HG02759 (cell line): ENCODE measurements at regions not wholly inside any gene's neighbourhood (a gene's known extent, or its start where the extent isn't known, plus 50 kb on each side); places are given as distances from the start of the nearest gene placed in this dataset.
"Not testable (repeated sequence)": the region's sequence is repeated elsewhere in the genome, so short reads cannot be mapped to it uniquely, and the experiment has no call there.

Experiments
- ATAC-seq: cut with Tn5 transposase; IDR thresholded peaks from one replicate; pipeline ENCODE4 v1.9.1; 2021; ENCODE audit warnings: mild to moderate bottlenecking, moderate library complexity; ENCODE audit not compliant: unreplicated experiment

DNA sequence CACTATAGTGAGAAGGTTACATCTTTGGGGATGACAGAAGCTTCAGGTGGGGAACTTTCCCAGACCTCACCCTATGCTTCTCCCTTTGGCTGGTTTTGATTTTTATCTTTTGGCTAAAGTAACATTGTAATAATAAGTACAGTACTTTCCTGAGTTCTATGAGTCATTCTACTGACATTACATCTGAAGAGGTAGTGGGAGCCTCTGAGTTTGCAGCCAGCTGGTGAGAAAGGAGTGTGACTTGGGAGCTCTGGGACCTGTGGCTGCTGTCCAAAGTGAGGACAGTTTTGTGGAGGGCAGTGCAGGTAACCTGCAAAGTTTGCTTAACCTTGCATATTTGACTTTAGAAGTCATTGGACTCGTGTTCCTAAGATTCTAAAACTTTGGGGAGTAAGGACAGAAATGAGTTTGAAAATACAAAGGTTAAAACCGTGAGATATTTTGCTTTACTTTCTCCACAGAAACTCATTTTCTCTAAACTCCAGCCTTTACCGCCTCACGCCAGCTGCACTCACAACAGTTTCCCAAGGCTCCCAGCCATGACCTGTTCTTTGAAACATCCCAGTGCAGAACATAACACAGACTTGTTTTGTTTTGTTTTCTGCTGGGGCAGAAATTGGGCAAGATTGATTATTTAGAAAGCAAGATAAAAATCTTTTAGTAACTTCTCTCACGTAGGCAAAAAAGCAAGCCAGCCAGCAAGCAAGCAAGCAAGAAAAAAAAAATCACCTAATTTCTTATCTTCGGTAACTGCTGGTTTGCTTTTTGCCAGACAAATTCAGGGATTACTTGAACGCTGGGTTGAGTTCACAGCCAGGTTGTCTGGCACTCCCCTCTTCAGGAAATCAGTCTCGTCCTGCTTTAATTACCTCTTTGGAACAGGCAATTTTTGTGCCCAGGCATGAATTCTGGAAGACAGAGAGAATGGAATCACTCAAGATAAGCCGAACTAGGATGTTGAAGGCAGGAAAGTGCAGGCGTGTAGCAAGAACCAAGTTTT, 478.3 kb upstream of the ISX start:
- ATAC-seq, result no peak

DNA sequence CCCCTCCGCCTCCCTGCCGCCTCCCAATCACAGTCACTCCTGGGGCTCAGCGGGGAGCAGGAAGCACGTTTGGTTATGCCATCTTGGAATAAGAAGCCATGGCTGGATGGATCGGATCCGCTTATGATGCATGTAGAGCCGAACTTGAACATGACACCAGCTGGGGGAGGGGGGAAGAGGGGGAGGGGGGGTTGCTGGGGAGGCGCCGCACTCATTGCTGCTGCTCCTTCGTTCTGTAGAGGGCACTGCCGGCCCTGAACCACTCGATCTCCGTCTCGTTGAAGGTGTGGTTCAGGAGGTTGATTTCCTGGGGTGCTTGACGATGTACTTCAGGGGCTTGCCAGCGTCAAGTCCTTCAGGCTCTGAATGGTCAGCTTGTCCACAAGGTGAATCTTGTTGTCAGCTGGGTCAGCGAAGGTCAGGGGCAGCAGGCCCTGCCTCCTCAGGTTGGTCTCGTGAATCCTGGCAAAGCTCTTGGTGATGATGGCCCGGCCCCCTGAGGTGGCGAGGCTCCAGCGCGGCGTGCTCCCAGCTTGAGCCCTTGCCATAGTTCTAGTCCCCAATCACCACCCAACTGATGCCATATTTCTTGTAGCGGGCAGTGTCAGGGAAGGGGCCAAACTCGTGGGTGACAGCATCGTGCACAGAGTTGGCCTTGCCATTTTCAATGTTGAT, 476.9 kb upstream of the ISX start:
- ATAC-seq, result no peak

DNA sequence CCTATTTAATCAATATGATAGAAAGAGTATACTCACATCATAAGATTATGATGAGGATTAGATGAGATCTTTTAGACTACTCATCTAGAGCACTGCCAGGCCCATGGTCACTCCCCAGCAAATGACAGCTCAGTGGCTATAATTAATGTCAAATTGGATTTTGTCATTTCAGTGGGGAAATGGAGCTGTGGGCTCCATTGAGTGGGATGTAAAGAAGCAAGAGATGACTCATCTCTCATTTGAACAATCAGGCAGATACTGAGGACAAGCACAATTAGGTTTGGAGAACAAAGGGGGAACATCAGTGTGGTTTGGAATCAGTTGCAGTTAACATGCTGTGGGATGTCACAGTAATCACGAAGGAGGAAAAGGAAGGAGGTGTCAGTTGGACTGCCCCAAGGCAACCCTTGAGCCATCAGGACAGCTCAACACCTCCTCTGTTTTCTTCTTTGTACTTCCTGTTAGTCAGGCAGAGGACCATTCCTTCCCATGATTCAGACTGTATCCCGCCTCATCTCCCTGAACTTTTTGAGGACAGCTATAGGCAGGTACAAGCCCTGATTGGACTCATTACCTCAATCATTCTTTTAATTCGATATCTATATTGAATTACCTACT, 473.7 kb upstream of the ISX start:
- ATAC-seq, result no peak

DNA sequence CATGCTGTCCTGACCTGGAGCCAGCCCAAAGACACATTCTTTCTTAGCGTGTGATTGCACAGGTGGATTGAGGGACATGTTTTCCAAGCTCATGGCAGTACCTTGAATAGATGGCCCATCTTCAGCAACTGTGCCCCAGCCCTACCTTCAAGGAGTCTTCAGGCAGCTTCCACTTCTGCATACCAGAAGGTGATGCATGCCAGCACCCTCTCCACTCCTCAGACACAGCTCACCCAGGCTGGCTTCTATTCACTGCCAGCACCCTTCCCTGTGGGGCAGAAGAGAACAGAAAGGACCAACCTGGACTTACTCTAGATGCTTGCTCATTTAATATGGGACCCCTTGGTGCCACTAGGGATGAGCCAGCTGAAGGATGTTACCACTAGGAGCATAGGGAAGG, 466.4 kb upstream of the ISX start:
- no peak for ATAC-seq

DNA sequence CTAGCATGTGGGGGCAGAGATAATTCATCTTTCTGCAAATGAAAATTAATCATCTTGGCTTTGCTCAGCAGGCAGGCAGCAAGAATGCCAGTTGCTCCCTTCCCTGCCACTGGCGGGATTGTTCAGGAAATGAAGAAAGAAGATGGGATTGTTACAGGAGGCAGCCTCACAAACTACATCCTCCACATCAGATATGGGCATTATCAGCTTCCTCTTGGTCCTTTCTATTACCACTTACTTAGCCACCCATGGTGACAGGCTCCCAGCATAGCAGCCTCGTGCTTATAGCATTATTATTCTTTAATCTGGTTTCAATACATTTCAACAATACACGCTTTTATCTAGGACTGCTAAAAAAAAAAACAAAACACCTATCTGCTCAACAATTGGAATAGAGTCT, 461.6 kb upstream of the ISX start:
- no peak for ATAC-seq

DNA sequence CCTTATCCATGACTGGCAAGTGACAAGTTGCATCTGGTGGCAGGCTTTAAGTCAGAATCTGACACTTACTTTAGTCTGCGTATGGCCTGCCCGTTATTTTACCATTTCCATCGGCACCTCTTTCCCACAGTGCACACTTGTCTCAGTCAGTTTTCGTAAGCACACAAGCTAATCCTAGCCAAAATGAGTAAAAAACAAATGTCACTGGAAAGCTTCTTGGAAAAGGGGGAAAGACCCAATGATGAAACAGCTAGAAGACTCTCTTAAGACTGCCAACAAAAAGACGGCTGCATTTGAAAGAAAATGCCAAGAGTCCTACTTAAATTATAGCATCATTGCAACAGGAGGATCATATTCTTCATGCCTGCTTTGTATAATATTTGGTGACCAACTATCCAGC, 457.9 kb upstream of the ISX start:
- ATAC-seq, result no peak

DNA sequence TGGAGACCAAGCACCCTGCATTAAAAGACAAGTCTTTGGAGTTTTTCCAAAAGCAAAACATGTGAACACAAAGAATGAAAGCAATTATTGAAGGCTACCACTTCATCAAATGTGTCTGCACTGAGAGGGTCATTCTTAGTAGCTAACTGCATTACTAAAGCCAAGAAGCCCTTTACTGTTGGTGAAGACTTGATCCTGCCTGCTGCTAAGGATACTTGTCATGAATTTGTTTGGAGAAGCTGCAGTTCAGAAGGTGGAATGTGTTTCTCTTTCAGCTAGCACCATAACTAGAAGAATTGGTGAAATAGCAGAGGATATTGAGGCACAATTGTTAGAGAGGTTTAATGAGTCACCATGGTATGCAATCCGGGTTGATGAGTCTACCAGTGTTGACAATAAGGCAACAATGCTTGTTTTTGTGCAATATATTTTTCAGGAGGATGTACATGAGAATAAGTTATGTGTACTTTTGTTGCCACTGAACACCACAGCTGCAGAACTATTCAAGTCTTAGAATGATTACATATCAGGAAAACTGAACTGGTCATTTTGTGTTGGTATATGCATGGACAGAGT, 457.3 kb upstream of the ISX start:
- no peak for ATAC-seq

DNA sequence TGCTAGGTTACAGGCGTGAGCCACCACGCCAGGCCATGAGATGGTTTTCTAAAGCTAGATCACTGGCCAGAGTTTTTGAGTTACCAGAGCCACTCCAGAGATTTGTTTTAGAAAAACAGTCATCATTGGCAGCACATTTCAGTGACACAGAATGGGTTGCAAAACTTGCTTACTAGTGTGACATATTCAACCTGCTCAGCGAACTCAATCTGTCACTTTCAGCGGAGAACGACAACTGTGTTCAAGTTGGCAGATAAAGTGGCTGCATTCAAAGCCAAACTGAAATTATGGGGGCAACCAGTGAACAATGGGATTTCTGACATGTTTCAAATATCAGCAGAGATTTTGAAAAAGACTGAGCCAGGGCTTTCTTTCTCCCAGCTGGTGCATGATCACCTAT, 456.3 kb upstream of the ISX start:
- no peak for ATAC-seq

DNA sequence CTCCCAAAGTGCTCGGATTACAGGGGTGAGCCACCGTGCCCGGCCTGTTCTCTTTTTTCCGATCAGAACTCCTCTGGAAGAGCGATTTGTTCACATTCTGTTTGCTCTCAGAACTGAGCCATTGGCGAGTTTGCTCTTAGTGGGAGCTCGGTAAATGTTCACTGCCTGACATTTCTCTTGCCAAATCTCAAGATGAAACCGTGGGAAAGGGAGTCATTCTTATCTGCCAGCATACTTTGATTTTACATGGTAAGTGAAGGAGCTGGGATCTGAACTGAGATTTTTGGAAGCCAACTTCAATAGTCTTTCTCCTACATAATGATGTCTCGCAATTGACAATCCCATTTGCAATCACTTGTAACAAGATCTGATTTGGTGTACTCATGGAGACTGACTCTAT, 445.8 kb upstream of the ISX start:
- ATAC-seq, result no peak

DNA sequence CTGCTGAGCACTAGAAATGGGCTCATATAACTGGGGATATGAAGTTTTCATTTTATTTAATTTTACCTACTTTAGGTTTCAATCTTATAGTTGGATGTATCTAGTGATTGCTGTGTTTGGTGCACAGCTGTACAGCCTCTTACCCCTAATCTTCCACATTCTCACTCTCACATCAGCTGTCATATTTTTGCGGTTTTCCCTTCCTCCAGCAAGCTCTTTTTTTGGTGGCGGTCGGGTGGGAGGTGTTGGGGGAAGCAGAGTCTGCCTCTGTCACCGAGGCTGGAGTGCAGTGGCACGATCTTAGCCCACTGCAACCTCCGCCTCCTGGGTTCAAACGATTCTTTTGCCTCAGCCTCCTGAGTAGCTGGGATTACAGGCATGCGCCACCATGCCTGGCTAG, 445.1 kb upstream of the ISX start:
- ATAC-seq, result no peak

DNA sequence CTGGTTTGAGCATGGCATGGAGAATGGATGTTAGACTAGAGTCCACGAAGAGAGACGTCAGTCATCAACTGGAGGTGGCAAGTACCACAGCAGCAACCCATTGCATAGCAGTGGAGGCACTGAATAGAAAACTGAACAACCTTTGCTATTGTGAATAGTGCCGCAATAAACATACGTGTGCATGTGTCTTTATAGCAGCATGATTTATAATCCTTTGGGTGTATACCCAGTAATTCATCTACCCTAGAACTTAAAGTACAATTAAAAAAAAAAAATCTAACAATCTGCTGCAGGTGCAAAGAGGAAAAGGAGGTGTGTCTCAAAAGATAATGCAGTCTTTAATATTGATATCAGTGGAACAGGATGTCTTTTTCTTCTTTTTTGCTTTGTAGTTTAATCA, 443.4 kb upstream of the ISX start:
- ATAC-seq, result no peak

DNA sequence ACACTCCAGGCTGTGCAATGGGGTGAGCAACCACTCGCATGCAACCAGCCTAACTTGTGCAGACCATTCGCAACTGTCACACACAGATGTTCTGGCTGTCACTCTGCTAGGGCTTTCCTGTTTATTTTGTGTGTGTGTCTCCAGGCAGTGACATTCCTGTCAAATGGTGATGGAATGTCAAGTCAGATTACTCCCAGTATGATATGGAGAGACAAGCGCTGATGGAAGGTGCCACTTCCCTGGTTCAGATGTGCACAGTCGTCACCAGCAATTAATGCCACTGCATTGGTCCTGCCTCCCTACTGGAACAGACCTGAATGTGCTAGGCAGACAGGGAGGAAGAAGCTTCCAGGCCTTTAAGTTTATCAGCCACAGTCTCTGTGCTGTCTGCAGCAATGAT, 442.4 kb upstream of the ISX start:
- ATAC-seq, result no peak

DNA sequence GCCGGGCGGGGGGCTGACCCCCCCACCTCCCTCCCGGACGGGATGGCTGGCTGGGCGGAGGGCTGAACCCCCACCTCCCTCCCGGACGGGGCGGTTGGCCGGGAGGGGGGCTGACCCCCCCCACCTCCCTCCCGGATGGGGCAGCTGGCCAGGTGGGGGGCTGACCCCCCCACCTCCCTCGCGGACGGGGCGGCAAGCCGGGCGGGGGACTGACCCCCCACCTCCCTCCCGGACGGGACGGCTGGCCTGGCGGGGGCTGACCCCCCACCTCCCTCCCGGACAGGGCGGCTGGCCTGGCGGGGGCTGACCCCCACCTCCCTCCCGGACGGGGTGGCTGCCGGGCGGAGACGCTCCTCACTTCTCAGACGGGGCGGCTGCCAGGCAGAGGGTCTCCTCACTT, 440.1 kb upstream of the ISX start:
- not testable (repeated sequence) for ATAC-seq

DNA sequence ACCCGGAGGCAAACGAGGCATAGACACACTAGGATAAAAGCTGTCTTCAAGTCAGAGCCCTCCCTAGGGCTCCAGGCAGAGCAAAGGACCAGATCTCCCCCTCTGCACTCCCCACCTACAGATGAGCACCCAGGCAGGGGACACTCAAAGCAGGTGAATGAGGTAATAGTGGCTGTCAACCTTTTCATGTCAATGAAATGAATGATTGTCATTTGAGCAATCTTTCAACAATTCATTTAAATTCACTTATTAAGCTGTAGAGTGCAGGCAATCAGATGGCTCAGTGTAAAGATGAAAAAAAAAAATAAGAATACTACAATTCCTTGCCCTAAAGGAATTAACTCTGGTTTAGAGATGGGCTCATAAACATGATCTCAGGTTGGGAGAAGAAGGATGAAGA, 427.8 kb upstream of the ISX start:
- ATAC-seq, result no peak

DNA sequence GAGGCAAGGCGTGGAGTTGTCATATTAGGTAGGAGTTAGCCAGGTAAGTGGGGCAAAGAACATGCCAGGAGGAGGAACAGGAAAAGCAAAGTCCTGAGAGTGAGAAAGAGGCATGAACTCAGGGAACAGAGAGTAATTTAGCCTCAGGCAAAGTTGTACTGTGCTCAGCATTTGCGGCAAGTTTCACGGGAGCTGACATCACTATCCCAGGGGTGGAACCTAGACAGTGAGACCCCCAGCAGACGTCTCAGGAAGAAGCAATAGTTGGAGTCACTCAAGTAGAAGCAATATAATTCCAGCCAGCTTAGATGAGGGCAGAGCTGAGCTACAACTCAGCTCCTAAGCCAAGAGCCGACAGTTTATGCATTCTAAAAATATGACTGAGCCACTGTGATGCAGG, 426.0 kb upstream of the ISX start:
- no peak for ATAC-seq

DNA sequence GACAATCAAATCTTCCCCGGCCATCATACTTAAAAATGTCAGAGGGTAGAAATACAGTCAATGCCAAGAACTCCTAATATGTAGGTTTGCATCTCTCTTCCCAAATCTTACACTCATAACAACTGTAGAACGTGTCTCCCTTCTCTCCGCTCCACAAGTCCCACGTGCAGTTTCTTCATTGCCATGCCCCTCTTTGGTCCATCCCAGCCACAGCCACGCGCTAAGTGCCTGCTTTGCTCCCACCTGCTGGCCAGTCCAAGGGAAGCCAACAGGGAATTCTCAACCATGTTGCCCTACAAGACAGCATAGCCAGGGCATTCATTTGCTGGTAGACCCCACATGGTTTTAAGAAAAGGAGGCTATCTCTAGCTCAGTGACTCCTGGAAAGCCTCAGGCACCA, 420.6 kb upstream of the ISX start:
- no peak for ATAC-seq

DNA sequence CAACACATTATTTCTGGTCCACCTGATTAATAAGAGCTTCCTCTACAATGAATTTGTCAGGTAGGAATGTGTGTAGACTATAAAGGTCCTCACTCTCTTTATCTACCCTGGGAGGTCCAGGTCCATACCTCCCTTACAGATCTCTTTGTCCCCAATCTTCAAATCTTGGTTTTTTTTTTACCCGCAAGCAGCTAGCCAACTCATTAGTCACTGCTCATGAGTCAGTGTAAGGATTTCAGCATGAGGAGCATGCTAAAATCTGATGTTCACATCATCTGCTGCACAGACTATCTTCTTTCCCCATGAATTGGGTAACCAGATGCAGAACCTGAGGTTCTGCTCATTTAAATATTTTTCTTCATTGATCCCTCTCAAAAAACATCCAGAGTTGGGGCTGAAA, 397.0 kb upstream of the ISX start:
- no peak for ATAC-seq

DNA sequence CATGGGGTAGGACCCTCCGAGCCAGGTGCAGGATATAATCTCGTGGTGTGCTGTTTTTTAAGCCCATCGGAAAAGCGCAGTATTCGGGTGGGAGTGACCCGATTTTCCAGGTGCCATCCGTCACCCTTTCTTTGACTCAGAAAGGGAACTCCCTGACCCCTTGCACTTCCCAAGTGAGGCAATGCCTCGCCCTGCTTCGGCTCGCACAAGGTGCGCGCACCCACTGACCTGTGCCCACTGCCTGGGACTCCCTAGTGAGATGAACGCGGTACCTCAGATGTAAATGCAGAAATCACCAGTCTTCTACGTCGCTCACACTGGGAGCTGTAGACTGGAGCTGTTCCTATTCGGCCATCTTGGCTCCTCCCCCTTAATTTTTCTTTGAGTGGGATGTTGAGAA, 382.9 kb upstream of the ISX start:
- not testable (repeated sequence) for ATAC-seq

DNA sequence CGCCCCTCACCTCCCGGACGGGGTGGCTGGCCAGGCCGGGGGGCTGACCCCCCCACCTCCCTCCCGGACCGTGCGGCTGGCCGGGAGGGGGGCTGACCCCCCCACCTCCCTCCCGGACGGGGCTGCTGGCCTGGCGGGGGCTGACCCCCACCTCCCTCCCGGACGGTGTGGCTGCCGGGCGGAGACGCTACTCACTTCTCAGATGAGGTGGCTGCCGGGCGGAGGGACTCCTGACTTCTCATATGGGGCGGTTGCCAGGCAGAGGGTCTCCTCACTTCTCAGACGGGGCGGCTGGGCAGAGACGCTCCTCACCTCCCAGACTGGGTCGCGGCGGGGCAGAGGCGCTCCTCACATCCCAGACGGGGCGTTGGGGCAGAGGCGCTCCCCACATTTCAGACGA, 381.7 kb upstream of the ISX start:
- ATAC-seq, result not testable (repeated sequence)

DNA sequence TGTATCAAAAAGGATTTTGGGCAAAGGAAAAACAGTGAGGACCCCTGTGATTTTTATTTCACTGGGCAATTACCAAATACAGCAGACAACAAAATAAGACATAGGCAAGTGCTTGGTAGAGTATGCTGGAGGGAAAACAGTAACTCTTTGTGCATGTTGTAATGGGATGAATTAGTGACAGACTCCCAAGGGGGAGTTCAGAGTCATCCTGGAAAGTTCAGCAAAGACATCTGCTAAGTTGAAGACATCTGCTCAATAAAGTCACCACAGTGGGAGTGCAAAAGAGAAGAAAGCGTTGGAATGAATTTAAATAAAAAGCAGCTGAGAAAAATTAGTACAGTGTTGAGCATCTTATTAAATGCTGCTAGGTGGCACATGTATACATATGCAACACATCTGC, 378.8 kb upstream of the ISX start:
- no peak for ATAC-seq

DNA sequence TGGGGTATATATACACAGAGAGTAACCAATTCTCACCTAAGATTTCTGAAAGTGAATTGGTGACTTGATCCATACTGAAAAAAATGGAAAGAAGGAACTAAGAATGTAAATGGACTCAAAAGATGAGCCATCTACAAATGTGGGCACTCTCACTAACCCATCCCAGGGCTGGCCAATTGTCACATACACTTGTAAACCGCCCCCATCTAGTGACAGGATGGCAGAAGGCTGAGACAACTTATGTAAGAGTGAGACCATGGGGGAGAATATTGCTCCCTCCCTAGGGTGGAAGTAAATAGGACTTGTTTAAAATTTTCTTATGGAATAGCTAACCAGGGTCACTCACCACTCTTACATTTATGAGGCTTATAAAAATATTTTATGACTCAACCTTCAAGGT, 377.1 kb upstream of the ISX start:
- ATAC-seq, result no peak

DNA sequence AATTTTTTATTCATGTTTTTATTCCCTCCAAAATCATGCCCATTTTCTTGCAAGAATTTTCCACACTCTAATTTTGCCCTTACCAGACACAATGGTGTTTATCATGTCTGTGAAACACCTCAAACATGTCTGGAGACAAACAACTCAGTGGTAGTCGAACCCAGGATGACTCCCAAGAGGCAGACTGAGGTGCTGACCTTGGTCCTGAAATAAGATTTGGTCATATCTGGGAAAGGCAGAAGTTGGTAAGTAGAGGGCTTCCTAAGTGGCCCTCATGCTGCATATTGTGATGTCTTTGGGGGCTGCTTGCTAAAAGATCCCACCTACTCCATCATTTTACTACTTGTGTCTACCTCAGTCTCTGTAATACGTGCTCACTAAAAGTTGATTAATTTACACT, 369.4 kb upstream of the ISX start:
- no peak for ATAC-seq
